ENCODE measurements at regions not wholly inside any gene's neighbourhood (a gene's known extent, or its start where the extent isn't known, plus 50 kb on each side); places are given as distances from the start of the nearest gene placed in this dataset.

GRCh38 chr1:194930132-194930531 lies 1678.1 kb downstream of the KCNT2 start:
- TF ChIP-seq POLR2A (IDR thresholded peaks at IDR 0.05; ENCODE audit: low read depth, low read length) (no peak), RCOR1 (conservative IDR thresholded peaks at IDR 0.05; ENCODE audit: low read depth, low read length) (no peak), BACH1 (IDR thresholded peaks at IDR 0.05; ENCODE audit: borderline replicate concordance) (no peak), CTCF (IDR thresholded peaks at IDR 0.05 in 2 of 3, conservative IDR thresholded peaks at IDR 0.05 in 1 of 3; ENCODE audit: control insufficient read depth in 2 of 3, extremely low read depth in 1 of 3, insufficient read depth in 1 of 3, low read depth in 3 of 3, low read length in 3 of 3) (no peak), GABPA (IDR thresholded peaks at IDR 0.05; ENCODE audit: low read depth) (no peak), TCF12 (IDR thresholded peaks at IDR 0.05; ENCODE audit: low read depth, low read length) (no peak), MYB (IDR thresholded peaks at IDR 0.05; ENCODE audit: borderline replicate concordance, low read depth, low read length) (no peak), CEBPB (IDR thresholded peaks at IDR 0.05; ENCODE audit: borderline replicate concordance in 1 of 2, low read depth in 2 of 2, low read length in 2 of 2) (no peak), EP300 (IDR thresholded peaks at IDR 0.05; ENCODE audit: borderline replicate concordance in 1 of 2, control insufficient read depth in 1 of 2, low read depth in 2 of 2, low read length in 2 of 2) (no peak)
- TF ChIP-seq, protein P1, sequence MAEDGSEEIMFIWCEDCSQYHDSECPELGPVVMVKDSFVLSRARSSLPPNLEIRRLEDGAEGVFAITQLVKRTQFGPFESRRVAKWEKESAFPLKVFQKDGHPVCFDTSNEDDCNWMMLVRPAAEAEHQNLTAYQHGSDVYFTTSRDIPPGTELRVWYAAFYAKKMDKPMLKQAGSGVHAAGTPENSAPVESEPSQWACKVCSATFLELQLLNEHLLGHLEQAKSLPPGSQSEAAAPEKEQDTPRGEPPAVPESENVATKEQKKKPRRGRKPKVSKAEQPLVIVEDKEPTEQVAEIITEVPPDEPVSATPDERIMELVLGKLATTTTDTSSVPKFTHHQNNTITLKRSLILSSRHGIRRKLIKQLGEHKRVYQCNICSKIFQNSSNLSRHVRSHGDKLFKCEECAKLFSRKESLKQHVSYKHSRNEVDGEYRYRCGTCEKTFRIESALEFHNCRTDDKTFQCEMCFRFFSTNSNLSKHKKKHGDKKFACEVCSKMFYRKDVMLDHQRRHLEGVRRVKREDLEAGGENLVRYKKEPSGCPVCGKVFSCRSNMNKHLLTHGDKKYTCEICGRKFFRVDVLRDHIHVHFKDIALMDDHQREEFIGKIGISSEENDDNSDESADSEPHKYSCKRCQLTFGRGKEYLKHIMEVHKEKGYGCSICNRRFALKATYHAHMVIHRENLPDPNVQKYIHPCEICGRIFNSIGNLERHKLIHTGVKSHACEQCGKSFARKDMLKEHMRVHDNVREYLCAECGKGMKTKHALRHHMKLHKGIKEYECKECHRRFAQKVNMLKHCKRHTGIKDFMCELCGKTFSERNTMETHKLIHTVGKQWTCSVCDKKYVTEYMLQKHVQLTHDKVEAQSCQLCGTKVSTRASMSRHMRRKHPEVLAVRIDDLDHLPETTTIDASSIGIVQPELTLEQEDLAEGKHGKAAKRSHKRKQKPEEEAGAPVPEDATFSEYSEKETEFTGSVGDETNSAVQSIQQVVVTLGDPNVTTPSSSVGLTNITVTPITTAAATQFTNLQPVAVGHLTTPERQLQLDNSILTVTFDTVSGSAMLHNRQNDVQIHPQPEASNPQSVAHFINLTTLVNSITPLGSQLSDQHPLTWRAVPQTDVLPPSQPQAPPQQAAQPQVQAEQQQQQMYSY (CRISPR knock-in tag; IDR thresholded peaks at IDR 0.05), result no peak
- TF ChIP-seq, protein P2, sequence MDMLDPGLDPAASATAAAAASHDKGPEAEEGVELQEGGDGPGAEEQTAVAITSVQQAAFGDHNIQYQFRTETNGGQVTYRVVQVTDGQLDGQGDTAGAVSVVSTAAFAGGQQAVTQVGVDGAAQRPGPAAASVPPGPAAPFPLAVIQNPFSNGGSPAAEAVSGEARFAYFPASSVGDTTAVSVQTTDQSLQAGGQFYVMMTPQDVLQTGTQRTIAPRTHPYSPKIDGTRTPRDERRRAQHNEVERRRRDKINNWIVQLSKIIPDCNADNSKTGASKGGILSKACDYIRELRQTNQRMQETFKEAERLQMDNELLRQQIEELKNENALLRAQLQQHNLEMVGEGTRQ (IDR thresholded peaks at IDR 0.05; ENCODE audit: borderline replicate concordance, low read depth, low read length), result no peak
